Renal cortex interstitium (tissue), 11 donors: ENCODE measurements at regions not wholly inside any gene's neighbourhood (a gene's known extent, or its start where the extent isn't known, plus 50 kb on each side); places are given as distances from the start of the nearest gene placed in this dataset.

Experiments
- DNase-seq, 11 donors: peaks; one replicate each; pipeline ENCODE4 v3.0.0-alpha.2; 2013; ENCODE audit warnings: low read depth in 9 of 11, low spot score in 4 of 11; ENCODE audit errors: extremely low read depth in 1 of 11

GRCh38 chr5:135250671-135251070, 148.4 kb downstream of the MACROH2A1 start:
- no peak for DNase-seq

DNA sequence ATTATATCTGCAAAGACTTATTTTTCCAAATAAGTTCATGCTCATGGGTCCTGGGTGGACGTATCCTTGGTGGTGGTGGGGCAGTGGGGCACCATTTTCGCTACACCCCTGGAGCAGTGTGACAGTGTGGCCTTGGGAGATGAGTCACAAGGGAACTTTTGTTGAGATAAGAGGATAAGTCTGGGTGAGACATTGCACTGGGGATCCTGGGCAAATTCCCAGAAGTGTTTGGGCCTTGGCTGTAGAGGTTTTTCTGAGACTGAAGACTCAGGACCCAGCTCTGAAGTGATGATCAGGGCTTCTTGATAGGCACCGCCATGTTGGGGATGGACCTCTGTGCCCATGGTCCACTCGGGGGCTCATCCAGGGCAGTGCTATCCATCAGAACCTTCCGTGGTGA, 149.4 kb downstream of the MACROH2A1 start:
- DNase-seq: no peak

- DNase-seq: no peak
Measured at GRCh38 chr5:135248801-135249231, 150.2 kb downstream of the MACROH2A1 start.

DNA sequence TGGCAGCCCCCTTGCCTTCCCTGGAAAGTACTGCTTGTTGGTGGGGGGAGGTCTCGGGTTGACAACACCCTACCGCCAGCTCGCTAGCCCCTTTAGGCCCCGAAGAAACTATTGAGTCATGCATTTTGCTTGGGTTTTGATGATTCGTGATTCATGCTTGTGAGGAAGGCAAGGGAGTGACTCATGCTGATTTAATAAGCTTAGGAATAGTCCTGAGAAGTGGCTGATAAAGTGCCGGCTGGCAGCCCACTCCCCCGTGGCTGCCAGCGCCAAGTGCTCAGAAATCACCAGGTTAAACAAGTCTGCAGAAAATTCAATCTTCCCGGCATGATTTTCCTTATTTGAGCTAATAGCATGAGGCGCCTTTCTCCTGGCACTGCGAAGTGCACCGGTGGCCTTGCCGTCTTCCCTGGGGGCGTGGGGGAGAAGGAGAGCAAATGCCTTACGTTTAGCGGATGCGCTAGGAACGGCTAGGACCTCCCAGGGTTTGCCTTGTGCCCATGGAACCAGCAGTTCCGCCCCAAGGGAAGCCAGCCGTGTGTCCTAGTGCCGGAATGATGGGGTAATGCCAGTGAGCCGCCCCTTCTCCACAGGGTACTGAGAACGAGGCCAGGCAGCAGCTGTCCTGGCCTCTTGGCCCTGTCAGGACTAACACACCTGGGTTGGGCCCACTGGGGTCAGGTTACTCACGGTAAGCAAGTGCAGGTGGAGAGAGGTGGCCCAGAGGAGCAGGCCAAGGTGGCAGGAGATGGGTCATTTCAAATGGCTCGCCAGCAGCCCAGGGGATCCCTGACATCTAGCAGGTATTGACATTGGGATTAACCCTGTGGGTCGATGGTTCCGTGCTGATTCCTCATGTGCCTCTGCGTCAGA, 151.9 kb downstream of the MACROH2A1 start:
- no peak for DNase-seq

DNA sequence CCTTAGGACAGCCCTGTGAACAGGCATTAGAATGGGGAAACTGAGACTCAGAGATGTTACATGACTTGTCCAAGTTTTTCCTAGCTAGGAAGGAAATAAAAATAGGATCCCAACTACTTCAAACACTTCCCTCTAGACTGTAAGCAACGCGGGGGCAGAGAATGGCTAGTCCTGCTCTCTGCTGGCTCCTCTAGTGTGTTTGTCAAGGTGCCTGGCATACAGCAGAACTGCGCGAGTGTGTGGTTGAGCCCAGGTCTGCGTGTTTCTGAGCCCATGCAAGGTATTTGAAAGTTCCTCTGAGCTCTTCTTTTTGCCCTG, 152.5 kb downstream of the MACROH2A1 start:
- DNase-seq: no peak

DNA sequence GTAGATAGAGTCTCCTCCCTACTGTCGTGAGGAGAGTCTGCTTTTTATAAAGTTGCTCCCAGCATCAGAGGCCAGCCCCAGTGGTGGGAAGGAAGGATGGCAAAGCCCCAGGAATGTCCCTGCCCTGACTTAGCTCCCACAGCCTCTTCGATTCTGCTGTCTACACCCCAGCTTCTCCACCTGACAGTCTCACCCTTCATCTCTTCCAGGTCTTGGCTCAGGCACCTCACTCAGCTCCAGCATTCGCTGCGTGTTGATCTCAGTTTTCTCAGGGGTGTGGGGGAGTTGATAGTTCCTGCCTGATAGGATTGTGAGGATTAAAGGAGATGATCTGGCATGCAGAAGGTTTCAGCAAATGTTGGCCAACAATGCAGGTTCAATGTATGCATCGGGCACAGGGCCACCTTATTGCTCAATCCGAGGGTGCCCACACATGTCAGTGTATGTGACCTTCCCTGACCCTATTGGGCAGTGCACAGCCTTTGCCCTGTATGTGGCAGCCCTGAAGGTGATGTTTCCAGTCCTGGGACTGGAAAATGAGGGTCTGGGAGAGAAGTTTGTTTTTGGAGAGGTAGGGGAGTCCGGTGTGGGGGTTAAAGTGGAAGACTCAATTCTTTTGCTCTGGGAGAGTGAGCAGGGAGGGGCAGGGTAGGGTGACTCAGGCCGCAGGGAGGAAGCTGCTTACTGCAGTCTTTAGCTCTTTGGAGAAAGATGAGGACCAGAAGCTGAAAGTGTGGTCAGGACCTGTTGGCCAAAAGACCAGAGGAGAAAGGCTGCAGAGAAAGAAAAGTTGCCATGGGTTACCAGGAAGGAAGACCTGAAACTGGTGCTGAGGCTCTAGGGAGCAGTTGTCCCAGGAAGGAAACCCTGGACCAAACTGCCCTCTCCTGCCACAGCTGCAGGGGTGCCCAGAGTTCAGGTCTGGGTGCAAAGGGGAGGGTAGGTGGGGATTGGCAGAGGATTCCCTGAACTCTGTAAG, 153.2 kb downstream of the MACROH2A1 start:
- DNase-seq: no peak

GRCh38 chr5:135244620-135245021, 154.4 kb downstream of the MACROH2A1 start:
- no peak for DNase-seq

DNA sequence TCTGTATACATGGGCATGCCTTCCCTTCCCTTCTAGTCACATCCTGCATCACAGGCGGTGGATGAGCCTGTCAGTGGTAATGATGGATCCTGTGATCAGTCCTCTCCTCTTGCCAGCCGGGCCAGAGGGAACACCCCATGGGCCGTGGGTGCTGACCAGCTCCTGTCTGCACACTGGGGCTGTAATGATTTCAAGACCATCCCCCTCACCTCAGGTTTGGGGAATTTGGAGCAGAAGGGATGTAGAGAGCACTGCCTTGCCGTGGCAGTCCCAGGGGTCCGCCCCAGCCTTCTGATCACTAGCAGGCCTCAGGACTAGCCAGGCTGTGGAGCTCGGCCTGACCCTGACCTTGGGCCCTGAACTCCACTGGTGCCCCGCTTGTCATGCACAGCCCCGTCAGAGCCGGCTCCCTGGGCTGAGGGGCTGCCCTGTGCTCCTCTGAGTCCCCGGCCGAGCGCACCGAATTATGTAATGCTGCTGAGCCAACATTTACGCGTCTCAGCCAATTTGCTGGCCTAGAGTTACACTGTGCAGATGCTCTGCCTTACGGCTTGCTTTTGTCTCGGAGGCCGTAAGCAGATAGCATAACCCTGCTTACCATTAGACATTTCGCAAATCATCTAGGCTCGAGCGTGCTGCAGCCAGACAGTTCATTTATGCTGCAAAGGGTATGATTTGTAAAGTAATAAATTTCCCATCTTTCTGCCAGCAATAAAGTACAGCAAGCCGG, 155.3 kb downstream of the MACROH2A1 start:
- peak in 1 of 11 donors; percentile 26 for DNase-seq

- DNase-seq: no peak
Measured at GRCh38 chr5:135242866-135243555, 156.0 kb downstream of the MACROH2A1 start.

DNA sequence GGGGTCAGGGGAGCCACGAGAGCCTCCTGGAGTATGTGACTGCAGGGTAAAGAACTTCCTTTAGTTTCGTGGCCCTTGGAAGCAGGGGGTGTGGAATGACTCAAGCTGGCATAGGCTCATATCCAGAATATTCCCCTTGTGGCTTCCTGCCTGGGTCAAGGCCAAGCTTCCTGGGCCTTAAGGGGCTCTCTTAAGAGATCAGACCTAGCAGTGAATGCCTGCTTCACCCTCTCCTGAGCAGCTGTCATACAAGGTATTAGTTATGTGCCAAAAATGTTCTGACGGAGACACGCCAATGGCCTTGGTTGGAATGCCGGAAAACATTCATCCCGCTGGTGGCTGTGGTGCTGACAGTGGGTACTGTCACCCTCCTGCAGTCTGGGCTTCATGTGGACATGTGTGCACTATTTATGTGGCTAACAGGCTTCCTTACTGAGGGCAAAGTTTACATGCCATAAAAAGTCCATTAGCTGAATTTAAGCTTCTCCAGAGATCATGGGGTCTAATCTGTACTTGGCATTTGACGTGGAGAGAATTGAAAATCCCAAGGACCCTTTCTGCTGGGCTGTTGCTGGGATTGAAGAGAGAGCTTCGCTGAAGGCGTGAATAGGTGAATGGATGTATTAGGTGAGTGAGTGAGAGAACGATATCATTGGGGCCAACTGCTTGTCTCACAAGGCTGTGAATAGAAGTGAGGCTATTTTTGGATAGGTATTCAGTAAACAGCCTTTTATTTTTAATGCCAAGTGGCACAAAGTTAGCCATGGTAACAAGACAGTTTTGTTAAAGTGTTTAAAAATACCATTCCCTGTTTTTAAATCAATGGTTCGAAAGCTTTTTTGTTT, 156.8 kb downstream of the MACROH2A1 start:
- DNase-seq: no peak

DNA sequence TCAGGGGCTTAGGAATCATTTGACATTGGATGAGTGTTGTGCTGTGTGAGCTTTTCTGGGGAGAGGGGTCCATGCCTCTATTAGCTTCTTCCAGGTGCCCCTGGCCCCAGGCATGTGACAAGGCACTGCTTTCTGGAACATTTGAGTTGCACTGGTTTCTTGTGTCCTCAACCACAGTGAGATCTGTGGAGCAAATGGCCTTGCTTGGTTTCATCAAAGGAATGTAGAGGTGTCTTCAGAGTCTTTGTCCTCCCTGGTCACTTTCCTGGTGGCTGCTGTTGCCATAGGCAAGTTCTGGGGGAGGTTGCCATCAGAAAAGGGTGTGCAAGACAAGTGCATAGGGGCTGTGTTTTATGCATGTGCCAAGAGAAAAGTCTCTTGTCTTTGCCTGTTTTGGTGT, 157.5 kb downstream of the MACROH2A1 start:
- DNase-seq: no peak

- DNase-seq: no peak
Measured at GRCh38 chr5:135240781-135241360, 158.2 kb downstream of the MACROH2A1 start.

DNA sequence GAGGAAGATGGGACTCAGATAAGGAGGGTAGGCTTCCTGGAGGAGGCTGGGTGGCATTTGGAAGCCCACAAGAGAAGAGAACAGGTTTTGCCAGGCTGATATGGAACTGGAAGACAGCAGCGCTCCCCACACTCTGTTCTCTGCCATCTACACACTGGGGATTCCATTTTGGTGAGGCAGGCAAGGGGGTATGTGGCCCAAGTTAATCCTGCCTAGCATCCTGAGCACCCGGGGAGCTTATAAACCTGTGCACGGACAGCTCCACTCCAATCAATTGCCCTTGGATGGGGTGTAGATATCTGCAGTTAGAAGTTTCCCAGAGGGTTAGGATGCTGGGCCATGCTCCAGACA, 158.8 kb downstream of the MACROH2A1 start:
- no peak for DNase-seq

DNA sequence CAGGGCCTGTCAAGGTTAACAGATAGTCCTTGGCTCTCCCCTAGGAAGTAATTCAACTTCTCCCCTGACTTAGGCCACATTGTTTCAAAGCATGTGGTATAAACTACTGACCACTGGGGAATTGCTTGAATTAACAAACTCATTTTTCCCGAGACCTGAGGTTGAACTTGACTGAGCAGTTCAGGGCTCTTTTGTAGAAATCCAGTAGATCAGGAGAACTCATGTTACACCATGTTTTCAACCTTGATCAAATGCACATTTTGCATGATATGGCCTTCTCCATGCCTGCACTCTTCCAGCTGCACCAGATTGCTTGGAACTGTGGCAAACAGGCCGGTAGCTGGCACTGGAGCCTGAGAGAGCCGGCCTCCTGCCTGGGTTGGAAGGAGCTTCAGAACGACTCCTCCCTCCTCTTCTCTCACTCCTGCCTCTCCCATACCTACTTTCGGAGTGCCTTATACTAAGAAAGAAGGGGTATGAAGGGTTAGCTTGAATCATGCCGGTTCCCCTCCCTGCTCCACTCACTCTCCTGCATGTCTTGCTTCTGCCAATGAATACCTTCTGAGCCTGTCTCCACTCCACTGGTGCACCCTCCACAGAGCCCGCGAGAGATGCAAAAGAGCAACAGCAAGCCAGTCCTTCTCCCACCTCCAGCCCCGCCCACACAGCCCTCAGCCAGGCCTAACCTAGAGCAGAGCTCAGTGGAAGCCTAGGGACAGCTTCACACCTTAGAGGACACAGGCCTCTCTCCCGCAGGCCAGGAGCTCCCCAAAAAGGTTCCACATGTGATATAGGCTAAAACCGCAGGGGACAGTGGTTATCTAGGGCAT, 159.4 kb downstream of the MACROH2A1 start:
- peak in 9 of 11 donors; percentile 15 to 57 (median 40) for DNase-seq

GRCh38 chr5:135238622-135239452, 160.2 kb downstream of the MACROH2A1 start:
- DNase-seq: peak in 1 of 11 donors; percentile 38

GRCh38 chr5:135237748-135238103, 161.3 kb downstream of the MACROH2A1 start:
- DNase-seq: no peak
